Spleen (tissue), 7 donors: ENCODE measurements at regions not wholly inside any gene's neighbourhood (a gene's known extent, or its start where the extent isn't known, plus 50 kb on each side); places are given as distances from the start of the nearest gene placed in this dataset.

Source experiments
- POLR2A ChIP-seq, 3 donors: fragments of 450-650 bp; IDR thresholded peaks; one replicate each; pipeline ENCODE4 v1.5.1; 2017; ENCODE audit warnings: antibody characterized with exemption in 3 of 3, mild to moderate bottlenecking in 1 of 3
- POLR2AphosphoS5 ChIP-seq, 3 donors: sonication (generic); formaldehyde crosslinking; IDR thresholded peaks; one replicate each; pipeline ENCODE4 v1.5.1; 2017; ENCODE audit warnings: antibody characterized with exemption in 3 of 3
- TF ChIP-seq, protein P1 (sequence below), 11 experiments: fragments of 200-600 bp in 7 of 11; fragments of 450-650 bp in 4 of 11; sonication (generic) in 4 of 11; IDR thresholded peaks in 8 of 11; conservative IDR thresholded peaks in 3 of 11; 1 replicate in 7 of 11; 2 replicates in 4 of 11; pipeline versions ENCODE4 v1.4.0 to v1.8.0; 2016 to 2021; ENCODE audit warnings: antibody characterized with exemption in 11 of 11, inconsistent platforms in 4 of 11, mild to moderate bottlenecking in 1 of 11
- donor health status: DM: no; HTN: no; CAD: no; lungs with moderate emphysema.
- donor health status: DM: no; HTN: no; CAD: no.
- donor health status: DM: no; HTN: no; CAD: no.

DNA sequence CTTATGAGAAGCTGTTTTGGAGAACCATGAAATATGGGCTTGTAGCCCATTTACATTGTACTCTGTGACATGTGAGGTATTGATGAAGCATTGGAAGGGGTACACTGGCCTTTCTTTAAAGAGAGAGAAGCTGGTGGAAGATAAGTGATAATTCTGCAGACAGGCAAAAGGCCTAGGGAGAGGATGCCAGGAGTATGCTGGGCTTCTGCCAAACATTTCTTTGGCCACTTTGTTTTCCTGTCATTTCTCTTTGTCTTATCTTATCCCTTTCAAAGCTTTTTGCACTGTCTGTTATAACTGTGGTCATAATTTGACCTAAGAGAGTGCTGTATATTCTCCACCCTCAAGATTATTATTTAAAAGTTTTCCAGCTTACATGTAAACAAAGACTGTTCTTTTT, 109.6 kb upstream of the SEMA6D start:
- TF ChIP-seq, protein P1, sequence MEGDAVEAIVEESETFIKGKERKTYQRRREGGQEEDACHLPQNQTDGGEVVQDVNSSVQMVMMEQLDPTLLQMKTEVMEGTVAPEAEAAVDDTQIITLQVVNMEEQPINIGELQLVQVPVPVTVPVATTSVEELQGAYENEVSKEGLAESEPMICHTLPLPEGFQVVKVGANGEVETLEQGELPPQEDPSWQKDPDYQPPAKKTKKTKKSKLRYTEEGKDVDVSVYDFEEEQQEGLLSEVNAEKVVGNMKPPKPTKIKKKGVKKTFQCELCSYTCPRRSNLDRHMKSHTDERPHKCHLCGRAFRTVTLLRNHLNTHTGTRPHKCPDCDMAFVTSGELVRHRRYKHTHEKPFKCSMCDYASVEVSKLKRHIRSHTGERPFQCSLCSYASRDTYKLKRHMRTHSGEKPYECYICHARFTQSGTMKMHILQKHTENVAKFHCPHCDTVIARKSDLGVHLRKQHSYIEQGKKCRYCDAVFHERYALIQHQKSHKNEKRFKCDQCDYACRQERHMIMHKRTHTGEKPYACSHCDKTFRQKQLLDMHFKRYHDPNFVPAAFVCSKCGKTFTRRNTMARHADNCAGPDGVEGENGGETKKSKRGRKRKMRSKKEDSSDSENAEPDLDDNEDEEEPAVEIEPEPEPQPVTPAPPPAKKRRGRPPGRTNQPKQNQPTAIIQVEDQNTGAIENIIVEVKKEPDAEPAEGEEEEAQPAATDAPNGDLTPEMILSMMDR (IDR thresholded peaks at IDR 0.05 in 8 of 11, conservative IDR thresholded peaks at IDR 0.05 in 3 of 11), result no peak
- TF ChIP-seq POLR2A (IDR thresholded peaks at IDR 0.05), result no peak
- no peak for TF ChIP-seq POLR2AphosphoS5 (IDR thresholded peaks at IDR 0.05)
